Hematopoietic multipotent progenitor cell treated with erythropoietin and hydrocortisone succinate and interleukin-3 and kit ligand, for 15 days (in vitro differentiated cells): ENCODE measurements at regions not wholly inside any gene's neighbourhood (a gene's known extent, or its start where the extent isn't known, plus 50 kb on each side); places are given as distances from the start of the nearest gene placed in this dataset.
"Not testable (repeated sequence)": the region's sequence is repeated elsewhere in the genome, so short reads cannot be mapped to it uniquely, and the experiment has no call there.

Source experiments
- DNase-seq: peaks from one replicate; pipeline ENCODE4 v3.0.0-alpha.2; 2015; ENCODE audit warnings: low spot score

- DNase-seq = no peak
Measured at GRCh38 chr4:138392751-138393308, 150.7 kb upstream of the SLC7A11 start.

- DNase-seq = no peak
Measured at GRCh38 chr4:138389976-138390685, 148.0 kb upstream of the SLC7A11 start.

GRCh38 chr4:138374947-138375346, 132.8 kb upstream of the SLC7A11 start:
- no peak for DNase-seq

- DNase-seq = no peak
Measured at GRCh38 chr4:138367942-138368341, 125.8 kb upstream of the SLC7A11 start.

GRCh38 chr4:138352446-138352845, 110.3 kb upstream of the SLC7A11 start:
- not testable (repeated sequence) for DNase-seq

GRCh38 chr4:138348055-138348454, 105.9 kb upstream of the SLC7A11 start:
- DNase-seq = no peak

GRCh38 chr4:138347561-138347960, 105.4 kb upstream of the SLC7A11 start:
- no peak for DNase-seq

GRCh38 chr4:138344851-138345250, 102.7 kb upstream of the SLC7A11 start:
- DNase-seq = no peak

- DNase-seq = no peak
Measured at GRCh38 chr4:138344054-138344453, 101.9 kb upstream of the SLC7A11 start.

GRCh38 chr4:138341739-138342415, 99.7 kb upstream of the SLC7A11 start:
- DNase-seq = no peak

GRCh38 chr4:138338840-138339239, 96.7 kb upstream of the SLC7A11 start:
- DNase-seq = no peak

- not testable (repeated sequence) for DNase-seq
Measured at GRCh38 chr4:138338222-138338621, 96.1 kb upstream of the SLC7A11 start.

- no peak for DNase-seq
Measured at GRCh38 chr4:138334346-138335016, 92.3 kb upstream of the SLC7A11 start.

GRCh38 chr4:138332415-138332814, 90.3 kb upstream of the SLC7A11 start:
- DNase-seq = not testable (repeated sequence)

GRCh38 chr4:138330531-138330930, 88.4 kb upstream of the SLC7A11 start:
- DNase-seq = no peak

- no peak for DNase-seq
Measured at GRCh38 chr4:138329506-138330070, 87.4 kb upstream of the SLC7A11 start.

GRCh38 chr4:138327338-138327737, 85.2 kb upstream of the SLC7A11 start:
- DNase-seq = no peak

- DNase-seq = no peak
Measured at GRCh38 chr4:138320831-138321230, 78.7 kb upstream of the SLC7A11 start.

GRCh38 chr4:138320030-138320429, 77.9 kb upstream of the SLC7A11 start:
- DNase-seq = no peak

- no peak for DNase-seq
Measured at GRCh38 chr4:138317175-138317748, 75.1 kb upstream of the SLC7A11 start.

GRCh38 chr4:138312536-138312911, 70.4 kb upstream of the SLC7A11 start:
- no peak for DNase-seq
